ENCODE measurements at regions not wholly inside any gene's neighbourhood (a gene's known extent, or its start where the extent isn't known, plus 50 kb on each side); places are given as distances from the start of the nearest gene placed in this dataset.

GRCh38 chr3:25906132-25906906, 116.4 kb downstream of the OXSM start:
- H3K9me3 Mint-ChIP-seq, result no peaks in the 10 kb centered on the region
- no peak overlapping the region for H3K4me3 ChIP-seq
- no peaks in the 10 kb centered on the region for H3K9me3 ChIP-seq (ENCODE audit: low read depth)
- no peak overlapping the region for H3K9ac ChIP-seq
- H3K27ac Mint-ChIP-seq, result no peak overlapping the region
- no peaks in the 10 kb centered on the region for H3K79me2 ChIP-seq (ENCODE audit: low read depth)
- peaks cover 6% of the 10 kb centered on the region for H3K4me1 Mint-ChIP-seq
- no peak overlapping the region for H3K4me2 ChIP-seq
- no peak for DNase-seq (ENCODE audit: low spot score)
- H2AFZ ChIP-seq (replicated peaks), result no peak overlapping the region
- no peaks in the 10 kb centered on the region for H3F3A ChIP-seq (ENCODE audit: low read depth)
- no peak overlapping the region for H3K27ac ChIP-seq
- H3K36me3 Mint-ChIP-seq, result no peaks in the 10 kb centered on the region
- no peak overlapping the region for H3K4me3 Mint-ChIP-seq
- H3K27me3 ChIP-seq, result no peaks in the 10 kb centered on the region
- no peaks in the 10 kb centered on the region for H3K36me3 ChIP-seq
- H3K4me1 ChIP-seq, result peaks cover 22% of the 10 kb centered on the region
- no peaks in the 10 kb centered on the region for H4K20me1 ChIP-seq (ENCODE audit: low read depth)
- TF ChIP-seq EZH2phosphoT487 (IDR thresholded peaks at IDR 0.05) (no peak), EZH2 (IDR thresholded peaks at IDR 0.05) (no peak), CTCF (IDR thresholded peaks at IDR 0.05) (no peak)
- H3K27me3 Mint-ChIP-seq (ENCODE audit: insufficient read depth, low read depth), result no peaks in the 10 kb centered on the region

GRCh38 chr3:25907081-25907480, 117.2 kb downstream of the OXSM start:
- TF ChIP-seq EZH2phosphoT487 (IDR thresholded peaks at IDR 0.05) (no peak), CTCF (IDR thresholded peaks at IDR 0.05) (no peak), EZH2 (IDR thresholded peaks at IDR 0.05) (no peak)
- Mint-ChIP-seq H3K27me3 (ENCODE audit: insufficient read depth, low read depth) (no peaks in the 10 kb centered on the region), H3K27ac (no peak overlapping the region), H3K9me3 (no peaks in the 10 kb centered on the region), H3K4me3 (no peak overlapping the region), H3K4me1 (peaks cover 6% of the 10 kb centered on the region), H3K36me3 (no peaks in the 10 kb centered on the region)
- no peaks in the 10 kb centered on the region for H4K20me1 ChIP-seq (ENCODE audit: low read depth)
- H3F3A ChIP-seq (ENCODE audit: low read depth), result no peaks in the 10 kb centered on the region
- no peaks in the 10 kb centered on the region for H3K27me3 ChIP-seq
- no peaks in the 10 kb centered on the region for H3K9me3 ChIP-seq (ENCODE audit: low read depth)
- no peak overlapping the region for H3K27ac ChIP-seq
- H3K4me1 ChIP-seq, result peaks cover 22% of the 10 kb centered on the region
- H3K79me2 ChIP-seq (ENCODE audit: low read depth), result no peaks in the 10 kb centered on the region
- H2AFZ ChIP-seq (replicated peaks), result no peak overlapping the region
- no peak for DNase-seq (ENCODE audit: low spot score)
- H3K36me3 ChIP-seq, result no peaks in the 10 kb centered on the region
- H3K9ac ChIP-seq, result no peak overlapping the region
- H3K4me2 ChIP-seq, result no peak overlapping the region
- no peak overlapping the region for H3K4me3 ChIP-seq

GRCh38 chr3:25910105-25910504, 120.2 kb downstream of the OXSM start:
- TF ChIP-seq EZH2phosphoT487 (IDR thresholded peaks at IDR 0.05) (no peak), EZH2 (IDR thresholded peaks at IDR 0.05) (no peak), CTCF (IDR thresholded peaks at IDR 0.05) (no peak)
- Mint-ChIP-seq H3K27ac (no peak overlapping the region), H3K4me3 (no peak overlapping the region), H3K27me3 (ENCODE audit: insufficient read depth, low read depth) (no peaks in the 10 kb centered on the region), H3K4me1 (no peaks in the 10 kb centered on the region), H3K36me3 (no peaks in the 10 kb centered on the region), H3K9me3 (no peaks in the 10 kb centered on the region)
- Histone ChIP-seq H3K4me2 (no peak overlapping the region), H3K79me2 (ENCODE audit: low read depth) (no peaks in the 10 kb centered on the region), H3F3A (ENCODE audit: low read depth) (no peaks in the 10 kb centered on the region), H3K27ac (no peak overlapping the region), H3K4me3 (no peak overlapping the region), H3K36me3 (no peaks in the 10 kb centered on the region), H3K9ac (no peak overlapping the region), H4K20me1 (ENCODE audit: low read depth) (no peaks in the 10 kb centered on the region), H3K4me1 (peaks cover 8% of the 10 kb centered on the region), H2AFZ (replicated peaks) (no peak overlapping the region), H3K27me3 (no peaks in the 10 kb centered on the region), H3K9me3 (ENCODE audit: low read depth) (no peaks in the 10 kb centered on the region)
- no peak for DNase-seq (ENCODE audit: low spot score)
